Liver (tissue), 7 donors: ENCODE measurements at regions not wholly inside any gene's neighbourhood (a gene's known extent, or its start where the extent isn't known, plus 50 kb on each side); places are given as distances from the start of the nearest gene placed in this dataset.

ENCODE experiments used
- DNase-seq: peaks from one replicate; pipeline ENCODE4 v3.0.0-alpha.2; 2017; ENCODE audit warnings: low spot score
- H3K27ac ChIP-seq, 2 donors: one replicate each; pipeline ENCODE4 v1.7.0; 2013; ENCODE audit warnings: inconsistent platforms in 2 of 2, low read length in 2 of 2, control low read depth in 1 of 2, low read depth in 1 of 2, mild to moderate bottlenecking in 1 of 2
- H3K27me3 ChIP-seq, 4 donors: one replicate each; pipeline versions ENCODE4 v1.6.1 to v1.7.0; 2013; ENCODE audit warnings: low read length in 3 of 4, inconsistent platforms in 1 of 4, mild to moderate bottlenecking in 1 of 4, moderate library complexity in 1 of 4; ENCODE audit not compliant: control insufficient read depth in 4 of 4, insufficient read depth in 4 of 4
- H3K36me3 ChIP-seq, 4 donors: one replicate each; pipeline versions ENCODE4 v1.6.1 to v1.7.0; 2013; ENCODE audit warnings: low read length in 3 of 4, mild to moderate bottlenecking in 3 of 4, low read depth in 1 of 4, moderate library complexity in 1 of 4; ENCODE audit not compliant: control insufficient read depth in 4 of 4, insufficient read depth in 3 of 4
- H3K4me1 ChIP-seq, 4 donors: one replicate each; pipeline versions ENCODE4 v1.6.1 to v1.7.0; 2013; ENCODE audit warnings: low read length in 3 of 4, mild to moderate bottlenecking in 3 of 4, moderate library complexity in 1 of 4; ENCODE audit not compliant: control insufficient read depth in 4 of 4, insufficient read depth in 4 of 4
- H3K4me3 ChIP-seq, 3 donors: one replicate each; pipeline versions ENCODE4 v1.6.1 to v1.7.0; 2013; ENCODE audit warnings: low read length in 3 of 3, control low read depth in 1 of 3, low read depth in 1 of 3, mild to moderate bottlenecking in 1 of 3
- H3K9ac ChIP-seq, 2 donors: one replicate each; pipeline ENCODE4 v1.7.0; 2013; ENCODE audit warnings: low read length in 2 of 2, mild to moderate bottlenecking in 2 of 2, moderate library complexity in 2 of 2, control low read depth in 1 of 2, low read depth in 1 of 2
- H3K9me3 ChIP-seq, 4 donors: one replicate each; pipeline versions ENCODE4 v1.6.1 to v1.7.0; 2013; ENCODE audit warnings: low read length in 3 of 4; ENCODE audit not compliant: control insufficient read depth in 4 of 4
- EGR1 ChIP-seq, 2 donors: IDR thresholded peaks; 2 replicates each; pipeline ENCODE4 v1.6.1; 2016 to 2018; ENCODE audit warnings: antibody characterized with exemption in 2 of 2, low read depth in 2 of 2
- FOXA2 ChIP-seq: IDR thresholded peaks from 2 replicates; pipeline ENCODE4 v1.6.1; 2016; ENCODE audit warnings: antibody characterized with exemption
- GABPA ChIP-seq, 2 donors: IDR thresholded peaks in 1 of 2; conservative IDR thresholded peaks in 1 of 2; 2 replicates each; pipeline ENCODE4 v1.6.1; 2016; ENCODE audit warnings: antibody characterized with exemption in 2 of 2, mild to moderate bottlenecking in 1 of 2, moderate library complexity in 1 of 2
- HNF4A ChIP-seq, 2 donors: conservative IDR thresholded peaks; 2 replicates each; pipeline ENCODE4 v1.6.1; 2016; ENCODE audit warnings: antibody characterized with exemption in 2 of 2, mild to moderate bottlenecking in 2 of 2
- HNF4G ChIP-seq: IDR thresholded peaks from 2 replicates; pipeline ENCODE4 v1.6.1; 2016; ENCODE audit warnings: antibody characterized with exemption
- JUND ChIP-seq, 2 donors: IDR thresholded peaks; 2 replicates each; pipeline ENCODE4 v1.6.1; 2016; ENCODE audit warnings: antibody characterized with exemption in 2 of 2
- MAX ChIP-seq: IDR thresholded peaks from 2 replicates; pipeline ENCODE4 v1.6.1; 2016; ENCODE audit warnings: antibody characterized with exemption
- NR2F2 ChIP-seq: IDR thresholded peaks from 2 replicates; pipeline ENCODE4 v1.6.1; 2016; ENCODE audit warnings: antibody characterized with exemption
- RAD21 ChIP-seq, 2 donors: IDR thresholded peaks; 2 replicates each; pipeline ENCODE4 v1.6.1; 2016; ENCODE audit warnings: antibody characterized with exemption in 2 of 2, mild to moderate bottlenecking in 2 of 2
- REST ChIP-seq: IDR thresholded peaks from 2 replicates; pipeline ENCODE4 v1.6.1; 2016; ENCODE audit warnings: antibody characterized with exemption, mild to moderate bottlenecking
- RXRA ChIP-seq, 2 donors: IDR thresholded peaks; 2 replicates each; pipeline ENCODE4 v1.6.1; 2017 to 2018; ENCODE audit warnings: antibody characterized with exemption in 2 of 2, mild to moderate bottlenecking in 1 of 2
- TAF1 ChIP-seq: conservative IDR thresholded peaks from 2 replicates; pipeline ENCODE4 v1.6.1; 2016; ENCODE audit warnings: antibody characterized with exemption, mild to moderate bottlenecking
- YY1 ChIP-seq: IDR thresholded peaks from 2 replicates; pipeline ENCODE4 v1.6.1; 2016; ENCODE audit warnings: antibody characterized with exemption, mild to moderate bottlenecking
- WGBS: extraction: QIAGEN DNeasy Blood & Tissue Kit; methylation state at CpG from one replicate; pipeline ENCODE4 v1.1.7; 2013; 5-methylcytosine and 5-hydroxymethylcytosine counted together
- donor health status: healthy.
- donor health status: healthy.
- donor health status: healthy.
- donor health status: healthy.

GRCh38 chr2:240351088-240351741 is 84.2 kb upstream of the GPC1 start:
- Histone ChIP-seq H3K4me3 (no peak overlapping the region), H3K27ac (no peak overlapping the region), H3K9ac (no peak overlapping the region), H3K36me3 (no peaks in the 10 kb centered on the region), H3K9me3 (no peaks in the 10 kb centered on the region), H3K27me3 (no peaks in the 10 kb centered on the region), H3K4me1 (peaks cover 0 to 11% (median 6%) of the 10 kb centered on the region in 4 donors)
- WGBS = 71% methylated on average over 28 of the region's 28 CpGs
- TF ChIP-seq MAX (no peak), FOXA2 (no peak), JUND (IDR thresholded peaks at IDR 0.05) (no peak), TAF1 (no peak), RAD21 (IDR thresholded peaks at IDR 0.05) (no peak), GABPA (IDR thresholded peaks at IDR 0.05 in 1 of 2, conservative IDR thresholded peaks at IDR 0.05 in 1 of 2) (no peak)
- DNase-seq = no peak

- Histone ChIP-seq H3K4me1 (peaks cover 0 to 11% (median 6%) of the 10 kb centered on the region in 4 donors), H3K36me3 (no peaks in the 10 kb centered on the region), H3K9ac (no peak overlapping the region), H3K27me3 (no peaks in the 10 kb centered on the region), H3K4me3 (no peak overlapping the region), H3K9me3 (no peaks in the 10 kb centered on the region), H3K27ac (no peak overlapping the region)
- no peak for DNase-seq
- 83% methylated on average over 14 of the region's 14 CpGs for WGBS
- TF ChIP-seq RXRA (IDR thresholded peaks at IDR 0.05) (no peak), FOXA2 (no peak), MAX (no peak), YY1 (no peak), GABPA (IDR thresholded peaks at IDR 0.05 in 1 of 2, conservative IDR thresholded peaks at IDR 0.05 in 1 of 2) (no peak), HNF4G (no peak), TAF1 (no peak), EGR1 (IDR thresholded peaks at IDR 0.05; ENCODE audit: low read depth in 2 of 2) (no peak), HNF4A (conservative IDR thresholded peaks at IDR 0.05) (no peak), REST (no peak), NR2F2 (no peak)
Measured at GRCh38 chr2:240351826-240352426, 83.5 kb upstream of the GPC1 start.
